Left lobe of liver (tissue), 2 donors: ENCODE measurements at regions not wholly inside any gene's neighbourhood (a gene's known extent, or its start where the extent isn't known, plus 50 kb on each side); places are given as distances from the start of the nearest gene placed in this dataset.
A peak's percentile ranks its signal among the peaks of the same experiment; 100 is the strongest.
"Not testable (repeated sequence)": the region's sequence is repeated elsewhere in the genome, so short reads cannot be mapped to it uniquely, and the experiment has no call there.

Experiments used
- ATAC-seq: fragments of 200-7000 bp; cut with Tn5 transposase; one replicate; pipeline ENCODE4 v1.9.1; 2020; ENCODE audit warnings: mild to moderate bottlenecking, moderate library complexity
- DNase-seq: peaks from one replicate; pipeline ENCODE4 v3.0.0-alpha.2; 2020; ENCODE audit warnings: low spot score
- donor health status: DM: no; HTN: no; CAD: no; lungs with moderate emphysema.
- donor health status: DM: no; HTN: yes; CAD: no.

DNA sequence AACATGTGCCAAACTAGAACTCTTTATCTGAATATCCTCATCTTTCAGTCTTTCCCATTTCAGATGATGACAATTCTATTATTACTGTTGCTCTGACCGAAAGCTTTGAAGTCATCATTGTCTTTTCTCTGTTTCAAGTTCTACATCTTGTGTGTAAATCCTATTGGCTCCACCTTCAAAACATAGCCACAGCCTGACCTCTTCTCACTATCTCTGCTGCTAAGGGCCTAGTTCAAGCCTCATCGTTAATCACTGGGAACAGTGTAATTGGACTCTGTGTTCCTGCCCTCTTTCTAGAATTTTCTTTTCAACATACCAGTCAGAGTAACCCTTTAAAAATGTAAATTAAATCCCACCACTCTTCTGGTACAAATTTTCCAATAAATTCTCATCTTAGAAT is 105.1 kb downstream of the OXSM start:
- DNase-seq: no peak
- no peak for ATAC-seq

DNA sequence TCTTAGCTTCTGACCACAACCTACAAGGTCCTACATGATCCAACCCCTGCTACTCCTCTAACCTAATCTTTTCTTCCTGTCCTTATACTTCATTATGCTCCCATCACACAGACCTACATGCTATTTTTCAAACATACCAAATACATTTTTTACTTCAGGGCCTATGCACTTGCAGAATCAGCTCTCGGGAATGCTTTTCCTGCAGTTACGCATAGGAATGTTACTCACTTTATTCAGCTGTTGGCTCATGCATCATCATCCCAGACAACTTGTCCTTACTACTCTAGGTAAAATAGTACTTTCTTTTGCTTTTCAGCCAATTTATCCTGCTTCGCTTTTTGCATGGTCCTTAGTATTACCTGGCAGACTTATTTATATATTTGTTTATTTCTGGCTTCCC is 105.6 kb downstream of the OXSM start:
- ATAC-seq (no peak), DNase-seq (no peak)

DNA sequence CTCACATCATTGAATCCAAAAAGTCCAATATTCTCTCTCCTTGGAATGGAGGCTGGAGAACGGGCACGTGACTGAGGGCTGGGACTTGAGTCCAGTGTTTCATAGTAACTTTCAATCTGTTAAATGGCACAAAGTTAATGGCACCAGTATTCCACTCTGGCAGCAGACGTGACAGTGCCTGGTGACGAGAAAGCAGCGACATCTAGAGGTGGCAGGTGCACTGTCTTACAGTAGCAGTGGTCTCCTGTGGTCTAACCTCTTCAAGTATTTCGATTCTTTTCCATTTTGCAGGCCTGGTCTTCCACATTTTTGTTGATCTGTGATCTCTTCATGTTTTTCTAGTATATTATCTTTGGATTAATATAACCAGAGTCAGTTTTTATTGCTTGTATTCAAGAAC is 107.1 kb downstream of the OXSM start:
- no peak for ATAC-seq
- no peak for DNase-seq

DNA sequence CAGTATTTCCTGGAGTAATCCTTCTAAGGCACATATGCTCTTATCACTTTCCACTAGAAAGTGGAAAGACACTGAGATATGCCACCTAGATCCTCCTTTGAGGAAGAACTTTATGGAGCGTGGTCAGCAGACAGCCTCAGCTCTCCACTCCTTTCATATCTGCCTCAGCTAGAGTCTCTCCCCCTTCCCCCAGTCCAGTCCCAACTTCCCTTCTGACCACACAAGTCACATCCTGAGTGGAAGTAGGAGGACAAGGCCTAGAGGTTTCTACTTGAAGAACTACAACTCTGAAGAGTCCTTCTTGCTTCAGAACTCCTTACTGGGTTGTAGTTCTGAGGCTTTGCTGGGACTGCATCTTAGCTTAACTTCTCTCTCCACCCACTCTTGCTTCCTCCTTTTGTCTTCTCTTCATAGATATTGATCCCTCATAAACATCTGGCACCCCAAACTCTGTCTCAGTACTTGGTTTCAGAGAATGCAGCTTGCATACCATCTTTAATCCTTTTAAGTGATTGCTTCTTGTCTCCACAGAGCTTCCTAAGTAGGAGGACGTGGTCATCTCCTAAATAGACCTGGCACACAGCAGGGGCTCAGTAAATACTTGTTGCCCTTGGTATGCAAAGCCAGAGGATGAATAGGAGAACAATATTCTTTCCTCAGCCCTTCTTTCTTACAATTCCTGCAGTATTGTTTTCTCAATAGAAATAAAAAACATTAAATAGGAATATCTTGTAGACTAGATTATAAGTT is 109.6 kb downstream of the OXSM start:
- ATAC-seq (peak; percentile 40), DNase-seq (no peak)

DNA sequence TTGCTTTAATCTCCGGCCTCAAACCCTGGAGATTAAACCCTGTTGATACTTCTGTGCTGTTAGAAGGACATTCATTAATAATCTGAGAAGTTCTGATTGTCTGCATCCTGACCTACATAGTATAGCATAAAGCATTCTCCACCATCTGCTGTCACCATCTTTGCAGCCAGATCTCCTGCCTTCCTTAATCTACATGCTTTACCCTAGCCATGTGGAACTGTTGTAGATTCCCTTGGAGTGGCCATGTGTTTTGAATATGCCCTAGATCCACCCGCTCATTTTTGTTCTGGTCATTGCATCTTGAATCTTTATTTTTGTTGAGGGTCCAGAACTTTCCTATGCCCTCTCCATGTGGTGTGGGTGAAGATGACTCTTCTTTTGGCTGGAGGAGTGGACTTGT is 110.3 kb downstream of the OXSM start:
- no peak for DNase-seq
- ATAC-seq: no peak

DNA sequence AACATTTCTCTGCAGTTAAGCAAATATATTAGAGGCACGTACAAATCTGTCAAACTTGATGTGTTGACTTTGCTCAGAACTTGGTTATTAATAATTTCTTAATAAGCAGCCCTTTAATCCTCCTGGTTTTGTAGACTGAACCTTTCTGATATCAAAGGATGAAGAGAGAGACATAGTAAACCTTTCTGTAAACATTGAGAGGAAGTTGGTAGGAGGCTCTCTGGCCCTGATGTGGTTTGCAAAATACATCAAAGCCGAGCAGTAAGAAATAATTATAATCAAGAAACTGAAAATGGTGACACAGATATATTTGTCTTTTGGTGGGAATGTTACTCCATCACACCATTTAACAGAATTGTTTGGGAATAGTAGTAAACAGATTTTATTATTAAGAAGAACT is 111.9 kb downstream of the OXSM start:
- ATAC-seq (no peak), DNase-seq (no peak)

DNA sequence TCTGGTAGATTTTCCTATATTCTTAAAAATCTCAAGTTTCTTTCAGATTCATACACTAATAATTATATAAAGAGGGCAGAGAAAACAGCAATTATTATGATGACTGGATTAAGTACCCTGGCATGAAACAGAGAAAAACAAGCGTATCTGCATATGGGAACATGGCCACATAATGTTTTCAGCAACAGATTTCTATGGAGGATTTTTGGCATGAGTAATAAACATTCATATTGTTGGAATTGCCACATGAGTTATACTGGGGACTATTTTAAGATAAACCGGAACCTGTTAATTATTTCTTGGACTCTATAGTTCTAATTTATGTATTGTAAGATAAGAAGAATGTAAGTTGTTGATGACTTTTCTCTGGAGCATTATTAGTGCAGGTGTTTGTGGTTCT is 112.7 kb downstream of the OXSM start:
- ATAC-seq (no peak), DNase-seq (no peak)

DNA sequence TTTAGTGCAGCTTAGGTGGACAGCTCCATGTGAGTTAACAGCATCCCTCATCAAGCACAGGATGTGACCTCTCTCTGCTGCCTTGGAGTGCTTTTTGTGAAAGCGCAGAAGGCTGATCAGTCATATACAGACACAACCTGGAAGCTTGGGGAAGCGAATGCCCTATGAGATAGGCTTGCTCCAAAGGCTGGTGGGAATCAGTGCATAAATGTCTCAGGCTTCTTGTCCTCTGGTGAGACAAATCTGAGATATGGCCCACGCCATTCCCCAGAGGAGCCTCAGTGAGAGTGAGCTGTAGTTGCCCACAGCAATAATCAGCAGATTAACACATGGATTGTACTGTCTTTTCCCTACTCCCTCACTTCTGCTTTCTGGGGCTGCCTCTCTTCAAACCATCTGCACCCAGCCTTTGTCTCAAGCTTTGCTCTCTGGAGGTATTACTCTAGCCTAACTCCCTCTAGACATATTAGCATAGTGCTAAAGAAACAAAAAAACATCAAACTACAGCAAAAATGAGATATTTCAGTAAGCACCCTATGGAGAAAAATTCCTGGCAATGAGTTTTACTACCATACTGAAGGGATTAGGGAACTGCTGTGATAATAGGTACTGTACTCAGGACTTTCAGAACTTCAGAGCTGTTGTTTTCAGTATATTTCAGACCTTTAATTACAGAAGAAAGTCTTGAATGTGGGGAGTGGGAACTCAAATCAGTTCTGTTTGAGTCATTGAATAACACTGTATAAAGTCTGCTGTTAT is 113.7 kb downstream of the OXSM start:
- no peak for DNase-seq

DNA sequence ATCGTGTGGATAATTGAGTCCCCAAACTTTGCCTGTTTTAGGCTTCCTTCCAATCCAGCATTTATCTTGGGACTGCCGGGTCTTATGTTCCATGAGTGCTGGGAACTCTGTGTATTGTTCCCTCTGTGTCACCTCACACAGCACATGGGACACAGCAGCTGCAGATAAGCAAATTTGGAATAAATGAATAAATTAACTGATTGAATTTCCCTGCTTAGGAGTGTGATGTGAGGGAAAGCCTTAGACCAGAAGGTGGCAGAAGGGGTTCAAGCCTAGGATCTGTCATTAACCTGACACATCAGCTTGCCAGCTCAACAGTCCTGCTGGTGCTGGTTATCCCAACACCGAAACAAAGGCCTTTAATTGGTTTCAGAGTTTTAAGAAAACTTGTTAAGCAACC is 114.3 kb downstream of the OXSM start:
- no peak for DNase-seq

More for the DNA sequence above, 113.7 kb downstream of the OXSM start:
- ATAC-seq: no peak

DNA sequence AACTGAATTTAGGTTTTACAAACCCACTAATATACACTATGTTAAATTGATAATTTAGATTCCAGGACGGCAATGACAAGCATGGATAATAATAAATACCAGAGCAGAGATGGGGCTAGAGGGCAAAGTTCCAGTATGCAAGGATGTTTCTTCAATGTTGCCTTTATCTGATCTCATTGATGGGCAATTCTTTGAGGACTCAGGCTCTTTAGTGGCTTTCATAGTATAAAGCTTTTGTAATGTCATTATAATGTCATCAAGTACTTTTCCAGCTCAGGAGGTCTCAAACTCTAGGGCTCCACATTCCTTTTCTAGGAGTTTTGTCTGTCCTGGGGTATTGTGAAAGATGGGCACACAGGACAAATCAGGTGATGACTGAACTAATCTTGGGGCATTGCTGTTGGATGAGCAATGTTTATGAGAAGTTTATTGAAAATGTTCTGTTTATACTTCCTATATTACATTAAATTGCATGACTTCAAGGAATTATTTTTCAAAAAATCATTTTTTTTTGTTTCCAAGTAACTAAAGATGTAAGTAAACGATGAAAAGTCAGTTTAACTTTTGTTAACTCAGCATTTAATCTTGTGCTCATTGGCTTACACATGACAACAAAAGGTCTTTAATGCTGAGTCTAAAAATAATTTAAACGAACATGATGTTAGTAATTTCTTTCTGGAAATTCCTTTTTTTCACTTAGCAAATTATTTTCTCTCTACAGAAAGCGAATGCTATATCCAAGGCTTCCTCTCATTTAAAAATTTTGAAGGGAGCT is 116.4 kb downstream of the OXSM start:
- DNase-seq (no peak), ATAC-seq (no peak)

More for the DNA sequence above, 114.3 kb downstream of the OXSM start:
- no peak for ATAC-seq

DNA sequence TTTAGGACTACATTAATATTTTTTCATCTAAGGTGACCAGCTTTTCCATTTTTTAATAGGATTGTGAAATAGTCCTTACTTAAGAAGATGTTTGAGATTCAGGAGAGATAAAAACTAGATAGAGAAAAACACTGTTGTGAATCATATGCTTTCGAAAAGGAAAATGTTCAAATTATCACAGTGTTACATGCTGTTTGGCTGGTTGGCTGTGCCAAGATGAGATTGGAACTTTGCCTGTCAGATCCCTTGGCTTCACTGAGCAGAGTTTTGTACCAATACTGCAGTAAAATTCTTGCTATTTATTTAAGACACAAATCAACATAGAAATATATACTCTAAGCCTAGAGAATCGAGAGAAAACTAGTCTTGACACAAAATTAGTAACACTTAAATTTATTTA is 117.2 kb downstream of the OXSM start:
- ATAC-seq (no peak), DNase-seq (no peak)

DNA sequence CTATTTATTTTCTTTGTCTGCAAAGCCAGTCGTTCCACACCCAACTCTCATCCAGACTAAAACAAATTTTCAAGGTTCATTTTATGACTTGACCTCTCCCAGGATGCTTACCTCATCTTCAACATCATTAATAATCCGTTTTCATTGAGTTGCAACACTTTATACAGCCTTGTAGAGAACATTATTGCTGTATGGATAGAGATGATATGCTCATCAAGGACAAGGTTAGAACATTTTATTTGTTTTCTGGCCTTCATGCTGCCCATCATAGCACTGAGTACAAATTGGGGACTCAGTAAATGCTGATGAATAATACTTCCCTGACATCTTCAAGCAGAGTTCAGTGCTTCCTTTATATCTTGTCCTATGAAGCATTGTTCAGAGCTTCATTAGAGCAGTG is 120.2 kb downstream of the OXSM start:
- no peak for ATAC-seq
- DNase-seq: no peak

DNA sequence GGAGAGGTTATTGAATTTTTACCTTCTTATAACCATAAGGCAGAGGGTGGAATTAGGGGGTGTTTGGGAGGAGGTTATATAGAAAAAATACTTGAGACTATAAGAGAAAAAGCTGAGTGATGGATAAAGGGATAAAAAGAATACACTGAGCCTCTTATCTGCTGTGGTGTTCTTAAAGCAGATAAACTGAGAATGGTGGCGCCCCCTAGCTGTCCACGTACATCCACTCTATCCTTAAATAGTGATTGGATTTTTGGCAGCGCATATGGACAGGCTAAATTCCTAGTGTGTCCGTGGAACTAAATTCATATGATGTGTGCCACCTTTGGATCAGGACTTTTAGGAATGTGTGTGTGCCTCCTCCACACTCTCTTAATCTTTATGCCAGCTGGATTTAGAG is 121.1 kb downstream of the OXSM start:
- DNase-seq (no peak), ATAC-seq (no peak)

DNA sequence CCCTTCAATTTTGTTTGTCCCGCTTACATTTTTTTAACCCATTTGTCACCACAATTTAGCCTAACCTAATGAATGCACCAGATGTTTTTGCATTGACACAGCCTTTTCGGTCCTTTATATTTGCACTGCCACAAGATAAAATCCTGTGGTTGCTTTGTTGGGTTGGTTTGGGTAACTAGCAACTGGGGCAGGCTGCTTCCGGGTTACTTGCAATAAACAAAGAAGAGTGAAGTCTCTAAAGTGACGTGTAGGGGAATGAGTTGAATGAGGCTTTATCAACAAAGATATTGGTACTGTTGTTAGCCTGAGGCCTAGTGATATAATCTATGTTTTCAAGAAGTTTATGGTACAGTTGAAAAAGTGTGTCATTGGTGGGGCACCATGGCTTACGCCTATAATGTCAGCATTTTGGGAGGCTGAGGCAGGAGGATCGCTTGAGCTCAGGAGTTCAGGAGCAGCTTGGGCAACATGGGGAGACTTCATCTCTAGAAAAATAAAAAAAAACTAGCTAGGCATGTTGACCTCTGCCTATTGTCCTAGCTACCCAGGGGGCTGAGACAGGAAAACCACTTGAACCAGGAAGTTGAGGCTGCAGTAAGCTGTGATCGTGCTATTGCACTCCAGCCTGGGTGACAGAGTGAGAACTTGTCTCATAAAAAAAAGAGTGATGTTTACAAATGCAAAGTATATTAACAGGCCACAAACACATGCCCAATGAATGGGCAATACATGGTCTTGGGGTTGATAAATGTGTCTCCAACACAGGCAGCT is 121.8 kb downstream of the OXSM start:
- no peak for ATAC-seq
- no peak for DNase-seq

DNA sequence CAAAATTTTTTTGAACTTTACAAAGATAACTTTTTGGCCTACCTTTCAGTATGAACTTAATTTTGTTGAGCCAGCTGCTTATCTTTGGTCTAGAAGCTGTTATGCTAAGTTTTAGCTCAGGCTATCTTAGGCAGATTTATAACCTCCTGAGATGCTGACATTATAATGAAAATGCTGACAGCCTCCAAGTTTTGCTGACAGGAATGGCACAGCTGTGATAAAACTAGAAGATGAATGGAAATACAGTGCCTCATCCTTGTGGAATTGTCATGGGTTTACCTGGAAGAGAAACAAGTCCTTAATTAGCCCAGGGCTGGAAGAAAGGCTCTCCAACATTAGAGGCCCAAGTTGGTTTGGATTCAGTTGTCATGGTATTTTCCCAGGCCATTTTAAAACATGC is 123.3 kb downstream of the OXSM start:
- no peak for DNase-seq
- no peak for ATAC-seq

DNA sequence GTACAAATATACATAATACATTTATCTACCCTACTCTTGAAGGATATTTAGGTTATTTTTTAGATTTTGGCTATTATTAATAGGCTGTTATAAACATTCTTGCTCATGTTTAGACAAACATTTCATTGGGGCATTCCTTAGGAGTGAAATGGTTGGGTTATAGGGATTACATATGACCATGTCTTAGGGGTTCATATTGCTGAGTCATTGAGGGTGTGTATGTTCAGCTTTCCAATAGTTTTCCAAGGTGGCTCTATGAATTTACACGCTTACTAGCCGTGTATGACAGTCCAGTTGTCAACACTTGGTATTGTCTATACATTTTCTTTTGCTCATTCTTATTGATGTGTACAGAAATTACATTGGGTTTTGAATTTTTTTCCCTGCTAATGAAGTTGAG is 125.8 kb downstream of the OXSM start:
- no peak for DNase-seq
- no peak for ATAC-seq

DNA sequence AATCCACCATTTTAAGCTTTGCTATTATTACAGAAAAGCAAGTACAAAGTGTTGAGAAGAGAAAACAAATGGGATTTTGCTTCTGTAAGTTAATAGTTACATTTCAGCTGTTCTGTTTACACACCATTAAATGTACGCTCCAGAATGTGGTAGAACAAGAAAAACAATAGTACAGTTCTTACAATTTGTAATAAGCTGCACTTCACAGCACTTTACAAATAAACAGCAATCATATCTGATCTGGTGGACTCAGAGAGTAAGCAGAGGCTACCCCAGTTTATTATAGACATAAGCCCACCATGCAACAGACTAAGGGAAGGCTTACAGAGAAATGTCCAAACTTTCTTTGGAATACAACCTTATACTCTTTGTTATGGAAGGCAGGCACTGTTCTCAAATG is 126.4 kb downstream of the OXSM start:
- ATAC-seq (no peak), DNase-seq (no peak)

DNA sequence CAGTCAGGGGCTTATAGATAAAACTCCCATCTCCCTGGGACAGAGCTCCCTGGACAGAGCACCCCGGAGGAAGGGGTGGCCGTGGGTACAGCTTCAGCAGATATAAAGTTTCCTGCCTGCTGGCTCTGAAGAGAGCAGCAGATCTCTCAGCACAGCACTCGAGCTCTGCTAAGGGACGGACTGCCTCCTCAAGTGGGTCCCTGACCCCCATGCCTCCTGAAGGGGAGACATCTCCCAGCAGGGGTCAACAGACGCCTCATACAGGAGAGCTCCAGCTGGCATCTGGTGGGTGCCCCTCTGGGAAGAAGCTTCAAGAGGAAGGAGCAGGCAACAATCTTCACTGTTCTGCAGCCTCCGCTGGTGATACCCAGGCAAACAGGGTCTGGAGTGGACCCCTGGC is 142.1 kb downstream of the OXSM start:
- ATAC-seq, DNase-seq: not testable (repeated sequence)

DNA sequence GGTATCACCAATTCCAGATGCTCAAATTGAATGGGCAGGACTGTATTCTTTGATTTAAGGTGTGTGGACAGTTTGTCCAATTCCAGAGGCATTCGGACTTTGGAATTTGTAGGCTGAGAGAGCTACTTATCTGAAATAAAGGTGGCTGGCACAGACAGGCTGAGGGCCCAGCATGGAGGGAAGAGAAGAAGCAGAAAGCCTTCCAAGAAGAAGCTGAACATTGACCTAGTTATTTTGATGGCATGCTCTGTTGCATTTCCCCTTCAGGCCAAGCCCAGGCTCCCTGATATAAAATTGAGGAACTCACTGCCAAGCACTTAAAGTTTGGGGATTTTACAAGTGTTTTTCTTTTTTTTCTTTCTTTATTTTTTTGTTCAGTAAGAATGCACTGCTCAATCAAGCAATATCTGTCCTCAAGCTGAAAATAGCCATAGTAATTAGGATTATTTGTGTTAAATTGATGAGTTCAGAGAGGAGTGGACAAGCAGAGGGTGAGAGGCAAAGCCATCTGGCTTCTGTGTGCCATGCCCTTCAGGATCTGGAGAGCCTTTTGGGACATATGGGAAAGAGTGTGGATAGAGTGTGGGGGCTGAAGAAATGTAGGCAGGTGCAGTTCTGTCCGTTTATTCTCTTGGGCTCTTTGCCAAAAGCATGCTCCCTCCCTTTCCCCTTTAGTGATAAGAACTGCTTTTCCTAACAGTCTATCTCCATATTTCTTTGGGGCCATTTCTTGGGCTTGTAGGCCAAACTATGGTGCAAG is 148.9 kb downstream of the OXSM start:
- DNase-seq (no peak), ATAC-seq (no peak)

DNA sequence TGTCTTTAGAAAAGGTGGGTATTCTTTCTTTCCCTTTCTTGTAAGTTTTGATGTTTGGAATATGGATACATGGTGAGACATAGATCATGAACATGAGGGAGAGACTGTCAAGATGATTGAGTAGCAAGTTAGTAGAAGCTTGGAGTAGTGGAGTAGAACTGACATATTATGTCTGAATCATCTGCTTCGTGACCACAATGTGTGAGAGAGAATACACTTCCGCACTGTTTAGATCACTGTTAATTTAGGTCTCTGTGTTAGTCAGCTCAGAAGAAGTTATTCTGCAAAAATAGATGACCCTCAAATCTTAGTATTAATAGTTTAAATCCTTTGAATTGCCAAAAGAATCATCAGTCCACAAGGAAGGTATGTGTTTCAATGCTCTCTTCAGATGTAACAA is 151.0 kb downstream of the OXSM start:
- no peak for DNase-seq
- ATAC-seq: no peak
